ENCODE measurements at regions not wholly inside any gene's neighbourhood (a gene's known extent, or its start where the extent isn't known, plus 50 kb on each side); places are given as distances from the start of the nearest gene placed in this dataset.

DNA sequence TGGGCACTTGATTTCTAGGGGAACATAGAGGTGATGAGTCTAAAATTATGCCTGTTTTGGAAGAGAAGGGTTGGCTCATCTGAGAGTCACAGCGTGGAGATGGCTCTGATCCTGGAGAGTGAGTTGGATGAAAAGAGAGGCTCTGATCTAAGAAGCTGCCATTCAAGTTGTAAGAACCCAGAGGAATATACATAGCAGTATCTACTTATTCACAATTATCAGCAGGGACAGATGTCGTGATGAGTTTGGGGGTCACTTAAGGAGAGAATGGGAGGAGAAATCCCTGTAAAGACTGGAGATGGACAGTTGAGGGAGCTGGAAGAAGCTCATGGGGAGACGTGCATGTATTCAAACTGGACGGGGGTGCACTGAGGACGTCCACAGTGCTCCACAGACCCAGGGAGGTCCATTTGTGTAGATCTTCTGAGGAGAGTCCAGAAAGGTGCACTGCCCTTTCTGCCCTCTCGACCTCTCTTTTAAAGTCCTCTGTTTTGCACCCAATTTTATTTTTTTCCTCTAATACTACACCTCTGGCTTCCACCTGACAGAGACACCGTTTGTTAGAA lies 124.7 kb upstream of the SSTR4 start:
- TF ChIP-seq, protein P1, sequence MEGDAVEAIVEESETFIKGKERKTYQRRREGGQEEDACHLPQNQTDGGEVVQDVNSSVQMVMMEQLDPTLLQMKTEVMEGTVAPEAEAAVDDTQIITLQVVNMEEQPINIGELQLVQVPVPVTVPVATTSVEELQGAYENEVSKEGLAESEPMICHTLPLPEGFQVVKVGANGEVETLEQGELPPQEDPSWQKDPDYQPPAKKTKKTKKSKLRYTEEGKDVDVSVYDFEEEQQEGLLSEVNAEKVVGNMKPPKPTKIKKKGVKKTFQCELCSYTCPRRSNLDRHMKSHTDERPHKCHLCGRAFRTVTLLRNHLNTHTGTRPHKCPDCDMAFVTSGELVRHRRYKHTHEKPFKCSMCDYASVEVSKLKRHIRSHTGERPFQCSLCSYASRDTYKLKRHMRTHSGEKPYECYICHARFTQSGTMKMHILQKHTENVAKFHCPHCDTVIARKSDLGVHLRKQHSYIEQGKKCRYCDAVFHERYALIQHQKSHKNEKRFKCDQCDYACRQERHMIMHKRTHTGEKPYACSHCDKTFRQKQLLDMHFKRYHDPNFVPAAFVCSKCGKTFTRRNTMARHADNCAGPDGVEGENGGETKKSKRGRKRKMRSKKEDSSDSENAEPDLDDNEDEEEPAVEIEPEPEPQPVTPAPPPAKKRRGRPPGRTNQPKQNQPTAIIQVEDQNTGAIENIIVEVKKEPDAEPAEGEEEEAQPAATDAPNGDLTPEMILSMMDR (IDR thresholded peaks at IDR 0.05; ENCODE audit: low read depth, low read length, missing control alignments) = no peak
- in situ Hi-C loops (cut with HindIII; ENCODE audit: low sequenced_read_pairs) = no loop called here
- DNase-seq (ENCODE audit: low read depth) = no peak
- no peak overlapping the region for H3K4me3 ChIP-seq (ENCODE audit: low read depth, low read length)

GRCh38 chr20:22914291-22914690 lies 120.8 kb upstream of the SSTR4 start:
- in situ Hi-C loops (cut with HindIII; ENCODE audit: low sequenced_read_pairs) = no loop called here
- DNase-seq (ENCODE audit: low read depth) = no peak
- TF ChIP-seq, protein P1 (IDR thresholded peaks at IDR 0.05; ENCODE audit: low read depth, low read length, missing control alignments) = no peak
- no peak overlapping the region for H3K4me3 ChIP-seq (ENCODE audit: low read depth, low read length)

DNA sequence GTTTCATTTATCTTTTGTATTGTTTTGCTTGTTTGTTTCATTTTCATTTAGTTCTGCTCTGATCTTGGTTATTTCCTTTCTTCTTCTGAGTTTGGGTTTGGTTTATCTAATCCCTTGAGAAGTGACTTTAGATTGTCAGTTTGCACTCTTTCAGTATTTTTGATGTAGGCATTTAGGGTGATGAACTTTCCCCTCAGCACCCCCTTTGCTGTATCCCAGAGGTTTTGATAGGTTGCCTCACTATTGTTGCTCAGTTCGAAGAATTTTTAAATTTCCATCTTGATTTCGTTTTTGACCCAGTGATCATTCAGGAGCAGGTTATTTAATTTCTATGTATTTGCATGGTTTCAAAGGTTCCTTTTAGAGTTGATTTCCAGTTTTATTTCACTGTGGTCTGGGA lies 119.6 kb upstream of the SSTR4 start:
- no peak for DNase-seq (ENCODE audit: low read depth)
- in situ Hi-C loops (cut with HindIII; ENCODE audit: low sequenced_read_pairs) = no loop called here
- TF ChIP-seq, protein P1 (IDR thresholded peaks at IDR 0.05; ENCODE audit: low read depth, low read length, missing control alignments) = no peak
- no peak overlapping the region for H3K4me3 ChIP-seq (ENCODE audit: low read depth, low read length)

GRCh38 chr20:22916021-22916842 lies 118.9 kb upstream of the SSTR4 start:
- no peak overlapping the region for H3K4me3 ChIP-seq (ENCODE audit: low read depth, low read length)
- in situ Hi-C loops (cut with HindIII; ENCODE audit: low sequenced_read_pairs) = no loop called here
- no peak for DNase-seq (ENCODE audit: low read depth)
- TF ChIP-seq, protein P1 (IDR thresholded peaks at IDR 0.05; ENCODE audit: low read depth, low read length, missing control alignments) = no peak

- no peak for DNase-seq (ENCODE audit: low read depth)
- TF ChIP-seq, protein P1 (IDR thresholded peaks at IDR 0.05; ENCODE audit: low read depth, low read length, missing control alignments) = no peak
- no peak overlapping the region for H3K4me3 ChIP-seq (ENCODE audit: low read depth, low read length)
- in situ Hi-C loops (cut with HindIII; ENCODE audit: low sequenced_read_pairs) = no loop called here
Observed at GRCh38 chr20:22918286-22918983, 116.7 kb upstream of the SSTR4 start.

- in situ Hi-C loops (cut with HindIII; ENCODE audit: low sequenced_read_pairs) = no loop called here
- H3K4me3 ChIP-seq (ENCODE audit: low read depth, low read length) = no peak overlapping the region
- no peak for DNase-seq (ENCODE audit: low read depth)
- TF ChIP-seq, protein P1 (IDR thresholded peaks at IDR 0.05; ENCODE audit: low read depth, low read length, missing control alignments) = no peak
Observed at GRCh38 chr20:22920898-22921297, 114.2 kb upstream of the SSTR4 start.
